ENCODE measurements at regions not wholly inside any gene's neighbourhood (a gene's known extent, or its start where the extent isn't known, plus 50 kb on each side); places are given as distances from the start of the nearest gene placed in this dataset.
"Not testable (repeated sequence)": the region's sequence is repeated elsewhere in the genome, so short reads cannot be mapped to it uniquely, and the experiment has no call there.

DNA sequence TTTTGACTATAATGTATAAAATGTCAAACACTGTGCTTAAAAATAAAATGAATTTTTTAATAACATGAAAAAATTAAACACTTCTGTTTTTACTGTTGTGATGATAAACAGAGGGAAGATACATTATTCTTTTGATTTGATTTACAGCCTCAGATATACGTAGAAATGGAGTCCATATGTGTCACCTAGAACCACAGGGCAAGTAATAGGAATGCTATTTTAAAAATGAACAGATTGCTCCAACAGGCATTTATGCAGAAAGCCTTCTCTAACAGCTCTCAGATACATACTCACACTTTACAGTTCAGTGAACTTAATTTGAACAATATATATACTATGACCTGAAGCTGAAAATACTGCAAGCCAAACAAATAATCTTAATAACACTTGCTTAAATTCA, 1551.0 kb downstream of the GRIK2 start:
- H3K4me1 ChIP-seq (ENCODE audit: low read depth), result no peaks in the 10 kb centered on the region
- H3K36me3 ChIP-seq (ENCODE audit: low read depth), result no peaks in the 10 kb centered on the region
- no peak for DNase-seq
- no peak for TF ChIP-seq CTCF (IDR thresholded peaks at IDR 0.05)
- no peak for ATAC-seq
- H3K9me3 ChIP-seq, result no peaks in the 10 kb centered on the region
- H3K4me3 ChIP-seq, result no peak overlapping the region
- intact Hi-C loops (cut with DNase I, micrococcal nuclease), result no loop called here

DNA sequence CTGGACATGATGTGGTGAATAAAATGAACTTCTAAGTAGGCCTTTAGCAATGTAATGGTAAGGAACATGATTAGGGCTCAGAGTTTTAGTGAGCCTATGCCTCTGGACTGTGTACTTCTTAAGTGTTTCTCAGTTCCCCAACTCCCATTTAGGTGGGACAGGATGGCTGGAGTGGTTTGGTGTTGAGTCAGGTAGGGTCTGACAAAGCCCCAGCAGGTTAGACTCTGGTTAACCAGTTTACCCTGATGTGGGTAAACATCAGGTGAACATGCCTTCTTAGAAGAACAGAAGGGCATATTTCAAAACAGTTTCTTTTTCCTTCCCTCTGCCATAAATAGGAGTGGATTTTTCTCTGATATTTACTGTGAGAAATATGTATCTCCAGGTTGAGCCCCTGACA, 1548.7 kb downstream of the GRIK2 start:
- no peak for DNase-seq
- ATAC-seq, result no peak
- intact Hi-C loops (cut with DNase I, micrococcal nuclease), result no loop called here
- no peaks in the 10 kb centered on the region for H3K4me1 ChIP-seq (ENCODE audit: low read depth)
- no peak for TF ChIP-seq CTCF (IDR thresholded peaks at IDR 0.05)
- no peaks in the 10 kb centered on the region for H3K36me3 ChIP-seq (ENCODE audit: low read depth)
- no peak overlapping the region for H3K4me3 ChIP-seq
- H3K9me3 ChIP-seq, result no peaks in the 10 kb centered on the region

- TF ChIP-seq CTCF (IDR thresholded peaks at IDR 0.05), result no peak
- no peak overlapping the region for H3K4me3 ChIP-seq
- ATAC-seq (no peak), DNase-seq (no peak)
- no peaks in the 10 kb centered on the region for H3K4me1 ChIP-seq (ENCODE audit: low read depth)
- intact Hi-C loops (cut with DNase I, micrococcal nuclease), result no loop called here
- no peaks in the 10 kb centered on the region for H3K36me3 ChIP-seq (ENCODE audit: low read depth)
- no peaks in the 10 kb centered on the region for H3K9me3 ChIP-seq
Measured at GRCh38 chr6:102936959-102937358, 1543.5 kb downstream of the GRIK2 start.

DNA sequence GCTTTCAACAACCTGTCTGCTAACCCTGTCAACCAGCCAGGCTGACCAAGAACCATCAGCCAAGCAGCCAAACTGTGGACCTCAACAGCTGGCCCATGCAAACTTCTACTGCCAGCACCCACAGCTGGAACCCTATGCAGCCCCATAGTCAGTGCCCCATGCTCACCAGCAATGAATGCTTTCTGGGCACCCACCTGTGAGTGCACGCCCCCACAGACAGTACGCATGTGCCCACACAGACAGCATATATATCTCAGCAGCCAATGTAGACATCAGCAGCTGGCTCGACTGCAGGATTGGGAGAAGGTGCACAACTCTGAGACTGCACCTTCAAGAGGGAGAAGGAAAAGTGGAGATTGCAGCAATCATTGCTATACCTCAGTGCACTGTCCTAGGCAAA, 1534.6 kb downstream of the GRIK2 start:
- H3K4me1 ChIP-seq (ENCODE audit: low read depth), result no peaks in the 10 kb centered on the region
- intact Hi-C loops (cut with DNase I, micrococcal nuclease), result no loop called here
- TF ChIP-seq CTCF (IDR thresholded peaks at IDR 0.05), result no peak
- no peaks in the 10 kb centered on the region for H3K9me3 ChIP-seq
- DNase-seq (no peak), ATAC-seq (no peak)
- no peaks in the 10 kb centered on the region for H3K36me3 ChIP-seq (ENCODE audit: low read depth)
- no peak overlapping the region for H3K4me3 ChIP-seq

- Histone ChIP-seq H3K4me3 (no peak overlapping the region), H3K9me3 (no peaks in the 10 kb centered on the region), H3K36me3 (ENCODE audit: low read depth) (no peaks in the 10 kb centered on the region), H3K4me1 (ENCODE audit: low read depth) (no peaks in the 10 kb centered on the region)
- intact Hi-C loops (cut with DNase I, micrococcal nuclease), result no loop called here
- ATAC-seq, result no peak
- no peak for TF ChIP-seq CTCF (IDR thresholded peaks at IDR 0.05)
- no peak for DNase-seq
Measured at GRCh38 chr6:102918161-102918560, 1524.7 kb downstream of the GRIK2 start.

GRCh38 chr6:102911571-102911970, 1518.1 kb downstream of the GRIK2 start:
- peaks cover 5% of the 10 kb centered on the region for H3K9me3 ChIP-seq
- no peaks in the 10 kb centered on the region for H3K36me3 ChIP-seq (ENCODE audit: low read depth)
- H3K4me3 ChIP-seq, result no peak overlapping the region
- no peaks in the 10 kb centered on the region for H3K4me1 ChIP-seq (ENCODE audit: low read depth)
- intact Hi-C loops (cut with DNase I, micrococcal nuclease), result no loop called here
- ATAC-seq (no peak), DNase-seq (no peak)
- no peak for TF ChIP-seq CTCF (IDR thresholded peaks at IDR 0.05)

- H3K9me3 ChIP-seq; H3K4me1 ChIP-seq (ENCODE audit: low read depth); H3K4me3 ChIP-seq; DNase-seq; H3K36me3 ChIP-seq (ENCODE audit: low read depth); ATAC-seq; intact Hi-C loops (cut with DNase I, micrococcal nuclease): not testable (repeated sequence)
Measured at GRCh38 chr6:102910701-102911139, 1517.2 kb downstream of the GRIK2 start.

All from mucosa of descending colon (tissue), 3 donors.